ENCODE measurements at regions not wholly inside any gene's neighbourhood (a gene's known extent, or its start where the extent isn't known, plus 50 kb on each side); places are given as distances from the start of the nearest gene placed in this dataset.
"Not testable (repeated sequence)": the region's sequence is repeated elsewhere in the genome, so short reads cannot be mapped to it uniquely, and the experiment has no call there.

- Histone ChIP-seq H3K36me3 (no peaks in the 10 kb centered on the region), H3K4me3 (no peak overlapping the region), H3K27ac (no peak overlapping the region), H3K4me1 (no peaks in the 10 kb centered on the region), H3K27me3 (no peaks in the 10 kb centered on the region), H3K9me3 (peaks cover 0 to 14% of the 10 kb centered on the region in 2 donors)
- no peak for DNase-seq (ENCODE audit: low spot score)
- TF ChIP-seq CTCF (IDR thresholded peaks at IDR 0.05): no peak
These were observed 451.2 kb downstream of the SEMA3D start for GRCh38 chr7:84735677-84736076.

GRCh38 chr7:84735011-84735410 lies 451.8 kb downstream of the SEMA3D start:
- H3K27ac ChIP-seq: no peak overlapping the region
- peaks cover 0 to 14% of the 10 kb centered on the region in 2 donors for H3K9me3 ChIP-seq
- no peaks in the 10 kb centered on the region for H3K36me3 ChIP-seq
- TF ChIP-seq CTCF (IDR thresholded peaks at IDR 0.05): no peak
- H3K4me1 ChIP-seq: no peaks in the 10 kb centered on the region
- no peaks in the 10 kb centered on the region for H3K27me3 ChIP-seq
- H3K4me3 ChIP-seq: no peak overlapping the region
- no peak for DNase-seq (ENCODE audit: low spot score)

GRCh38 chr7:84733976-84734375 lies 452.9 kb downstream of the SEMA3D start:
- H3K36me3 ChIP-seq; DNase-seq (ENCODE audit: low spot score); H3K4me3 ChIP-seq; H3K27me3 ChIP-seq; H3K27ac ChIP-seq; H3K4me1 ChIP-seq: not testable (repeated sequence)
- H3K9me3 ChIP-seq: peaks cover 0 to 14% of the 10 kb centered on the region in 2 donors

GRCh38 chr7:84730864-84731263 lies 456.0 kb downstream of the SEMA3D start:
- not testable (repeated sequence) for H3K27ac ChIP-seq; H3K4me3 ChIP-seq; DNase-seq (ENCODE audit: low spot score); H3K36me3 ChIP-seq; H3K4me1 ChIP-seq; H3K27me3 ChIP-seq
- peaks cover 0 to 14% of the 10 kb centered on the region in 2 donors for H3K9me3 ChIP-seq

GRCh38 chr7:84729284-84729683 lies 457.6 kb downstream of the SEMA3D start:
- TF ChIP-seq CTCF (IDR thresholded peaks at IDR 0.05): no peak
- no peaks in the 10 kb centered on the region for H3K4me1 ChIP-seq
- DNase-seq (ENCODE audit: low spot score): no peak
- H3K27me3 ChIP-seq: no peaks in the 10 kb centered on the region
- H3K9me3 ChIP-seq: peaks cover 0 to 14% of the 10 kb centered on the region in 2 donors
- no peak overlapping the region for H3K4me3 ChIP-seq
- no peaks in the 10 kb centered on the region for H3K36me3 ChIP-seq
- H3K27ac ChIP-seq: no peak overlapping the region

GRCh38 chr7:84722734-84723133 lies 464.1 kb downstream of the SEMA3D start:
- no peak for DNase-seq (ENCODE audit: low spot score)
- Histone ChIP-seq H3K4me1 (no peaks in the 10 kb centered on the region), H3K4me3 (no peak overlapping the region), H3K9me3 (no peaks in the 10 kb centered on the region), H3K36me3 (no peaks in the 10 kb centered on the region), H3K27me3 (no peaks in the 10 kb centered on the region), H3K27ac (no peak overlapping the region)
- TF ChIP-seq CTCF (IDR thresholded peaks at IDR 0.05): no peak

- H3K27me3 ChIP-seq: no peaks in the 10 kb centered on the region
- no peak overlapping the region for H3K4me3 ChIP-seq
- no peak overlapping the region for H3K27ac ChIP-seq
- no peaks in the 10 kb centered on the region for H3K36me3 ChIP-seq
- no peaks in the 10 kb centered on the region for H3K9me3 ChIP-seq
- no peak for DNase-seq (ENCODE audit: low spot score)
- H3K4me1 ChIP-seq: no peaks in the 10 kb centered on the region
- TF ChIP-seq CTCF (IDR thresholded peaks at IDR 0.05): no peak
These were observed 464.8 kb downstream of the SEMA3D start for GRCh38 chr7:84722086-84722485.

All from right atrium auricular region (tissue), 2 donors.